Astrocyte (in vitro differentiated cells and primary cell): ENCODE measurements at regions not wholly inside any gene's neighbourhood (a gene's known extent, or its start where the extent isn't known, plus 50 kb on each side); places are given as distances from the start of the nearest gene placed in this dataset.

Source experiments
- DNase-seq: peaks from one replicate; pipeline ENCODE4 v3.0.0-alpha.2; 2010; ENCODE audit warnings: low read depth
- FAIRE-seq: peaks from 2 replicates; lab custom pipeline; 2011; peaks lifted over from hg19 to GRCh38; lab: Jason Lieb, UNC
- H2AFZ ChIP-seq: 2 replicates; pipeline ENCODE4 v1.6.0; 2012; ENCODE audit warnings: low read depth, low read length, inconsistent platforms
- H3K27ac ChIP-seq: 2 replicates; pipeline ENCODE4 v1.5.1; 2011; ENCODE audit warnings: low read depth, low read length, inconsistent platforms
- H3K27me3 ChIP-seq: 2 replicates; pipeline ENCODE4 v1.6.0; 2011; ENCODE audit warnings: low read length, inconsistent platforms; ENCODE audit not compliant: insufficient read depth
- H3K36me3 ChIP-seq: 2 replicates; pipeline ENCODE4 v1.5.1; 2011; ENCODE audit warnings: low read length, inconsistent platforms; ENCODE audit not compliant: insufficient read depth
- H3K4me1 ChIP-seq: 2 replicates; pipeline ENCODE4 v1.5.1; 2011; ENCODE audit warnings: low read length, inconsistent platforms; ENCODE audit not compliant: insufficient read depth
- H3K4me2 ChIP-seq: 2 replicates; pipeline ENCODE4 v1.6.0; 2012; ENCODE audit warnings: low read length, inconsistent platforms
- H3K4me3 ChIP-seq: 2 replicates; pipeline ENCODE4 v1.5.1; 2011; ENCODE audit warnings: low read depth, mild to moderate bottlenecking, low read length, inconsistent platforms; ENCODE audit not compliant: insufficient read depth
- H3K79me2 ChIP-seq: 2 replicates; pipeline ENCODE4 v1.6.0; 2012; ENCODE audit warnings: mild to moderate bottlenecking, low read length, inconsistent platforms; ENCODE audit not compliant: insufficient read depth
- H3K9ac ChIP-seq: 2 replicates; pipeline ENCODE4 v1.6.0; 2012; ENCODE audit warnings: mild to moderate bottlenecking, low read length, inconsistent platforms
- H3K9me3 ChIP-seq: 2 replicates; pipeline ENCODE4 v1.5.1; 2012; ENCODE audit warnings: low read depth, mild to moderate bottlenecking, low read length, inconsistent platforms; ENCODE audit not compliant: insufficient read depth
- H4K20me1 ChIP-seq: 2 replicates; pipeline ENCODE4 v1.6.0; 2012; ENCODE audit warnings: low read length, inconsistent platforms; ENCODE audit not compliant: insufficient read depth
- H3K27ac Mint-ChIP-seq: one replicate; pipeline ENCODE4 v1.8.0; 2021; ENCODE audit warnings: mild to moderate bottlenecking, mixed read lengths; ENCODE audit not compliant: unreplicated experiment
- H3K27me3 Mint-ChIP-seq: one replicate; pipeline ENCODE4 v1.8.0; 2021; ENCODE audit warnings: low read depth, mixed read lengths; ENCODE audit not compliant: unreplicated experiment
- H3K36me3 Mint-ChIP-seq: one replicate; pipeline ENCODE4 v1.8.0; 2021; ENCODE audit warnings: low read depth, mixed read lengths; ENCODE audit not compliant: unreplicated experiment
- H3K4me1 Mint-ChIP-seq: one replicate; pipeline ENCODE4 v1.8.0; 2021; ENCODE audit warnings: low read depth, mixed read lengths; ENCODE audit not compliant: unreplicated experiment
- H3K4me3 Mint-ChIP-seq: one replicate; pipeline ENCODE4 v1.8.0; 2021; ENCODE audit warnings: mild to moderate bottlenecking, moderate library complexity, mixed read lengths; ENCODE audit not compliant: unreplicated experiment
- H3K9me3 Mint-ChIP-seq: one replicate; pipeline ENCODE4 v1.8.0; 2021; ENCODE audit warnings: mild to moderate bottlenecking, mixed read lengths; ENCODE audit not compliant: unreplicated experiment
- EZH2 ChIP-seq: IDR thresholded peaks from 2 replicates; pipeline ENCODE4 v1.6.1; 2012; ENCODE audit warnings: mild to moderate bottlenecking, low read length, inconsistent platforms; ENCODE audit not compliant: insufficient read depth
- TF ChIP-seq, protein P1 (sequence below): IDR thresholded peaks from 2 replicates; pipeline ENCODE4 v1.5.1; 2011; ENCODE audit warnings: low read depth, mild to moderate bottlenecking, inconsistent platforms, low read length, moderate library complexity; ENCODE audit not compliant: insufficient read depth

DNA sequence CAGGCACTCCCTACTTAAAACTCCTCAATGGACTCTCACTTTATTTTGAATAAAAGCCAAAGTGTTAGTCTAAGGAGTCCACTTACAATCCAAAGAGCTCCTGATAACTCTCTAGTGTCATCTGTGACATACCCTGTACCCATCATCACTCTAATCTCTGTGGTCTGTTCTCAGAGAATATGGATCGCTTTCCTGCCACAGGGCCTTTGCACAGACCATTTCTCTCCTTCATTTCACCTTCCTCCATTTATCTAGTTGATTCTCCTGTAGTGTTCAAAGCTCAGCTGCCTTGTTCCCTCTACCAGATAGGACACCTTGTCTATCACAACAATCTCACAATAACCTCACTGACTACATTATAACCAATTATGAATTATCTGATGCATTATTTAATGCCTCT is 185.4 kb upstream of the KBTBD8 start:
- Mint-ChIP-seq H3K9me3 (no peaks in the 10 kb centered on the region), H3K4me1 (peaks cover 5% of the 10 kb centered on the region), H3K27ac (no peak overlapping the region), H3K27me3 (no peaks in the 10 kb centered on the region), H3K4me3 (no peak overlapping the region), H3K36me3 (no peaks in the 10 kb centered on the region)
- FAIRE-seq, result no peak
- no peaks in the 10 kb centered on the region for H3K9me3 ChIP-seq
- no peak overlapping the region for H3K9ac ChIP-seq
- H3K27me3 ChIP-seq, result no peaks in the 10 kb centered on the region
- TF ChIP-seq EZH2, result no peak
- TF ChIP-seq, protein P1, sequence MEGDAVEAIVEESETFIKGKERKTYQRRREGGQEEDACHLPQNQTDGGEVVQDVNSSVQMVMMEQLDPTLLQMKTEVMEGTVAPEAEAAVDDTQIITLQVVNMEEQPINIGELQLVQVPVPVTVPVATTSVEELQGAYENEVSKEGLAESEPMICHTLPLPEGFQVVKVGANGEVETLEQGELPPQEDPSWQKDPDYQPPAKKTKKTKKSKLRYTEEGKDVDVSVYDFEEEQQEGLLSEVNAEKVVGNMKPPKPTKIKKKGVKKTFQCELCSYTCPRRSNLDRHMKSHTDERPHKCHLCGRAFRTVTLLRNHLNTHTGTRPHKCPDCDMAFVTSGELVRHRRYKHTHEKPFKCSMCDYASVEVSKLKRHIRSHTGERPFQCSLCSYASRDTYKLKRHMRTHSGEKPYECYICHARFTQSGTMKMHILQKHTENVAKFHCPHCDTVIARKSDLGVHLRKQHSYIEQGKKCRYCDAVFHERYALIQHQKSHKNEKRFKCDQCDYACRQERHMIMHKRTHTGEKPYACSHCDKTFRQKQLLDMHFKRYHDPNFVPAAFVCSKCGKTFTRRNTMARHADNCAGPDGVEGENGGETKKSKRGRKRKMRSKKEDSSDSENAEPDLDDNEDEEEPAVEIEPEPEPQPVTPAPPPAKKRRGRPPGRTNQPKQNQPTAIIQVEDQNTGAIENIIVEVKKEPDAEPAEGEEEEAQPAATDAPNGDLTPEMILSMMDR, result no peak
- H3K27ac ChIP-seq, result no peak overlapping the region
- H4K20me1 ChIP-seq, result no peaks in the 10 kb centered on the region
- no peak for DNase-seq
- H3K4me2 ChIP-seq, result no peak overlapping the region
- H3K79me2 ChIP-seq, result no peaks in the 10 kb centered on the region
- no peak overlapping the region for H3K4me3 ChIP-seq
- H2AFZ ChIP-seq, result no peak overlapping the region
- H3K4me1 ChIP-seq, result peaks cover 9% of the 10 kb centered on the region
- H3K36me3 ChIP-seq, result no peaks in the 10 kb centered on the region

GRCh38 chr3:66816090-66816761 is 181.9 kb upstream of the KBTBD8 start:
- Mint-ChIP-seq H3K27ac (no peak overlapping the region), H3K4me1 (peaks cover 9% of the 10 kb centered on the region)
- H3K9ac ChIP-seq, result no peak overlapping the region

More at GRCh38 chr3:66816090-66816761, 181.9 kb upstream of the KBTBD8 start:
- Mint-ChIP-seq H3K27me3 (no peaks in the 10 kb centered on the region), H3K4me3 (no peak overlapping the region), H3K9me3 (no peaks in the 10 kb centered on the region), H3K36me3 (no peaks in the 10 kb centered on the region)
- Histone ChIP-seq H3K4me3 (no peak overlapping the region), H3K27me3 (peaks cover 3% of the 10 kb centered on the region), H4K20me1 (no peaks in the 10 kb centered on the region), H3K4me2 (no peak overlapping the region), H3K9me3 (no peaks in the 10 kb centered on the region), H3K79me2 (no peaks in the 10 kb centered on the region), H3K36me3 (no peaks in the 10 kb centered on the region), H3K27ac (no peak overlapping the region), H2AFZ (no peak overlapping the region), H3K4me1 (peaks cover 9% of the 10 kb centered on the region)
- TF ChIP-seq, protein P1, result peak; percentile 44
- TF ChIP-seq EZH2, result no peak
- no peak for FAIRE-seq
- DNase-seq, result peak; percentile 59
